NT2/D1 (cell line): ENCODE measurements at regions not wholly inside any gene's neighbourhood (a gene's known extent, or its start where the extent isn't known, plus 50 kb on each side); places are given as distances from the start of the nearest gene placed in this dataset.

Experiments used
- DNase-seq: peaks from one replicate; pipeline ENCODE4 v3.0.0-alpha.2; 2011; ENCODE audit warnings: low read depth, low spot score
- H3K27me3 ChIP-seq: 2 replicates; pipeline ENCODE4 v1.6.0; 2011; ENCODE audit warnings: mild to moderate bottlenecking; ENCODE audit not compliant: insufficient read length, insufficient read depth
- H3K36me3 ChIP-seq: 2 replicates; pipeline ENCODE4 v1.6.1; 2011; ENCODE audit warnings: mild to moderate bottlenecking, low read length, mixed read lengths; ENCODE audit not compliant: insufficient read depth, insufficient read length
- H3K4me1 ChIP-seq: 2 replicates; pipeline ENCODE4 v1.5.1; 2011; ENCODE audit not compliant: insufficient read depth, insufficient read length
- H3K4me3 ChIP-seq: 2 replicates; pipeline ENCODE4 v1.5.1; 2011; ENCODE audit warnings: low read depth; ENCODE audit not compliant: insufficient read length
- H3K9ac ChIP-seq: 2 replicates; pipeline ENCODE4 v1.6.0; 2011; ENCODE audit warnings: low read depth; ENCODE audit not compliant: insufficient read length
- H3K9me3 ChIP-seq: 2 replicates; pipeline ENCODE4 v1.5.1; 2011; ENCODE audit warnings: mild to moderate bottlenecking, low read length; ENCODE audit not compliant: insufficient read depth
- SUZ12 ChIP-seq: IDR thresholded peaks from 2 replicates; pipeline ENCODE4 v1.6.1; 2011; ENCODE audit not compliant: insufficient read length, insufficient read depth; ENCODE audit errors: extremely low read depth
- YY1 ChIP-seq: IDR thresholded peaks from 2 replicates; pipeline ENCODE4 v1.6.1; 2011; ENCODE audit not compliant: insufficient read length, insufficient read depth
- ZNF274 ChIP-seq: IDR thresholded peaks from 2 replicates; pipeline ENCODE4 v1.6.1; 2011; ENCODE audit warnings: mild to moderate bottlenecking, low read depth, low read length

DNA sequence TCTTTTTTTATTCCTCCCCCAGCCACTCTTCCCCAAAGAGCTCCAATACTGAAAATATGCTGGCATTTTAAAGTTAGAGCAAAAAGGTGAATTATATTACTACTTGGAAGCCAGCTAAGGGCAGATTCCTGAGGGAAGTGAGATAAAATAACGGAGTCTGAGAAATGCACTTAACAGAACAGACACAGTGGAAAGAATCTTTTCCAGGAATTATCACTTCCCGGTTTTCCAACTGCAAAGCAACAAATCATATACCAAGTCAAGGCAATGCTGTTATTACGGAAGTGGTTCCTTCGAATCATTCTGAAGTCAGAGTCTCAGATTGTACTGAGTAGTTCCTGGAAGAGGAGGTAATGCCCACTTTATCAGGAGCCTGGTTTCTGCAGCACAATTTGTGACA, 435.0 kb upstream of the SPRED2 start:
- H3K9me3 ChIP-seq, result no peaks in the 10 kb centered on the region
- no peak for TF ChIP-seq SUZ12
- TF ChIP-seq ZNF274, result no peak
- TF ChIP-seq YY1, result no peak
- no peak for DNase-seq
- H3K9ac ChIP-seq, result no peak overlapping the region
- no peaks in the 10 kb centered on the region for H3K27me3 ChIP-seq
- no peak overlapping the region for H3K4me3 ChIP-seq
- H3K36me3 ChIP-seq, result no peaks in the 10 kb centered on the region
- H3K4me1 ChIP-seq, result no peaks in the 10 kb centered on the region

DNA sequence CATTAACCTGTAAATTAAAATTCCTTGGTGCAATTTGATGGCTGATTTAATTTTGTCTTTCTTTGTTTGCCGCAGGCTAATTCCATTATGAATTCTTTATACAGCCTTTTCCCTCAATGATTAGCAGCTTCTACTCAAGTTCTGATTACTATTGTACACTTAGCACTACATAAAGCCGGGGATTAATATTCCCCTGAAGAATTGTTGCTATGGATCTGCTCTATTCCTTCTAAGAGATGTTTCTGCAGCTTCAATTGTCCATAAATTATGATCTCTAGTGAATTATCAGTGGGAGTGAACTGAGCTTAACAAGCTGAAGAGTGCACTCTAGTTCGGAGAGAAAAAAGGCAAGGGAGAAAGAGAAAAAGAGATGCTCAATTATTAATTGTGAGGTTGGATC, 433.7 kb upstream of the SPRED2 start:
- Histone ChIP-seq H3K4me1 (no peaks in the 10 kb centered on the region), H3K4me3 (no peak overlapping the region), H3K36me3 (no peaks in the 10 kb centered on the region), H3K9ac (no peak overlapping the region), H3K27me3 (no peaks in the 10 kb centered on the region), H3K9me3 (no peaks in the 10 kb centered on the region)
- no peak for DNase-seq
- TF ChIP-seq ZNF274 (no peak), YY1 (no peak), SUZ12 (no peak)

DNA sequence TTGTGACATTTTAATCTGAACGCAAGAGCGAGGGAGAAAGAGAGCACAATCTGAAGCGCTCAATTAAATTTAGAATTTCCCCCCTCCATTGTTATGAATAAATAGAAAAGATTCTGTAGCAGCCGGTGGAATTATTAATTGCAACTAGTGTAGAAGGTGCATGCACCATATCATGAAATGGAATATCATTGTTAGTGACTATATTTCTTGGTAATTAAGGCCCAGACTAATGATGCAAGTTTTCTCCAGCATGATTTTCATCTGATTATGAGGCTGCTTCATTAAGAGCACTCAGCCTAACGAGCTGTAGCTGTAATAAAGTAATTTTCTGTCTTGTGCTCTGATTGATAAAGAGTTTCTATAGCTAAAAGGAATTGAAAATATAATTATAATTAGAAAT, 432.2 kb upstream of the SPRED2 start:
- H3K27me3 ChIP-seq, result no peaks in the 10 kb centered on the region
- H3K36me3 ChIP-seq, result no peaks in the 10 kb centered on the region
- H3K9ac ChIP-seq, result no peak overlapping the region
- no peak overlapping the region for H3K4me3 ChIP-seq
- DNase-seq, result no peak
- H3K4me1 ChIP-seq, result no peaks in the 10 kb centered on the region
- TF ChIP-seq ZNF274 (no peak), YY1 (no peak), SUZ12 (no peak)
- no peaks in the 10 kb centered on the region for H3K9me3 ChIP-seq

DNA sequence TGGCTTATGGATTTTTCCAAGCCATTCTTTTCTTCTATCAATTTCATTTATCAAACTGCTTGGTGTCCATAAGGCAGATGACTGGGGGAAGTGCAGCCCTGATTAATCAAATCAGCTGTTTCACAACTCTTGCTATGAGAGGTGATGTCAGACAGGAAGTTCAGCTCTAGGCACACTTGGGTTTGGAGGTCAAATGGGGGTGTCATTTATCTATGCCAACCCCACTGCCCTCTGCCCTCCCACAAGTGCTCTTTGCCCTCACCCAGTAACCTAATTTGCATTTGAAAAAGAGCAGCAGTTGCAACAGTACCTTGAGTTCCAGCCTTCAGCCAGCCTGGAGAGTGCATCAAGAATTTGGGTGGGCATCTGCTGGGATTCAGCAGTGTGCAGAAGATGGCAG, 431.3 kb upstream of the SPRED2 start:
- no peak overlapping the region for H3K9ac ChIP-seq
- DNase-seq, result no peak
- TF ChIP-seq SUZ12, result no peak
- TF ChIP-seq ZNF274, result no peak
- no peak for TF ChIP-seq YY1
- no peaks in the 10 kb centered on the region for H3K27me3 ChIP-seq
- H3K9me3 ChIP-seq, result no peaks in the 10 kb centered on the region
- no peaks in the 10 kb centered on the region for H3K4me1 ChIP-seq
- H3K36me3 ChIP-seq, result no peaks in the 10 kb centered on the region
- H3K4me3 ChIP-seq, result no peak overlapping the region

DNA sequence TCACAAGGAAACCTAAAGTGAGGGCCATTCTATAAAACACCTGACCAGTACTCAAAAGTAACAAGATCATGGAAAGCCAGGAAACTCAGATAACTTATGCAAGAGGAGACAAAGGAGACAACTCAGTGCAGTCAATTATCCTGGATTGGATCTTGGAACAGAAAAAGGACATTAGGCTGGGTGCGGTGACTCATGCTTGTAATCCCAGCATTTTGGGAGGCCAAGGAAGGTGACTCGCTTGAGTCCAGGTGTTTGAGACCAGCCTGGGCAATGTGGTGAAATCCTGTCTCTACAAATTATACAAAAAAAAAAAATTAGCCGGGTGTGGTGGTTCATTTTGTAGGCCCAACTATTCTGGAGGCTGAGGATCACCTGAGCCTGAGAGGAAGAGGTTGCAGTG, 424.5 kb upstream of the SPRED2 start:
- Histone ChIP-seq H3K4me1 (no peaks in the 10 kb centered on the region), H3K9me3 (no peaks in the 10 kb centered on the region), H3K9ac (no peak overlapping the region), H3K4me3 (no peak overlapping the region), H3K27me3 (no peaks in the 10 kb centered on the region), H3K36me3 (no peaks in the 10 kb centered on the region)
- DNase-seq, result no peak
- no peak for TF ChIP-seq SUZ12
- no peak for TF ChIP-seq YY1
- TF ChIP-seq ZNF274, result no peak

DNA sequence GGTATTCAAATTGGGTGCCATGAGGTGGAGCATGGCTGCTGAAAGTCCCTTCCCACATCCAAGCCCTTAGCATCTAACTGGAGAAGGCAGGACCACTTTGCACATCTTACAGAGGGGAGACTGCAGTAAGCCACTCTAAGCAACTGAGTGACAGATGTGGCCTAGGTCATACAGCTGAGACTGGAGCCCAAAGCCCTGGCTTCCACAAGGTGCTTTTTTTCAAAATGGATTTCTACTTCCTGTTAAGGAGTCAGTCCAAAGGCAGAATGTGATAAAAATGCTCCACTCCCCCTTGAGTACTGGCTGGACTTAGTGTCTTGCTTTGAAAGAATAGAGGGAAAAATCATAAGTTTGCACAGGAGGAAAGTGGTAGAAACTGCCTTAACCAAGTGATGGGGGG, 424.0 kb upstream of the SPRED2 start:
- DNase-seq, result no peak
- Histone ChIP-seq H3K4me3 (no peak overlapping the region), H3K36me3 (no peaks in the 10 kb centered on the region), H3K4me1 (no peaks in the 10 kb centered on the region), H3K27me3 (no peaks in the 10 kb centered on the region), H3K9me3 (no peaks in the 10 kb centered on the region), H3K9ac (no peak overlapping the region)
- TF ChIP-seq SUZ12 (no peak), ZNF274 (no peak)

DNA sequence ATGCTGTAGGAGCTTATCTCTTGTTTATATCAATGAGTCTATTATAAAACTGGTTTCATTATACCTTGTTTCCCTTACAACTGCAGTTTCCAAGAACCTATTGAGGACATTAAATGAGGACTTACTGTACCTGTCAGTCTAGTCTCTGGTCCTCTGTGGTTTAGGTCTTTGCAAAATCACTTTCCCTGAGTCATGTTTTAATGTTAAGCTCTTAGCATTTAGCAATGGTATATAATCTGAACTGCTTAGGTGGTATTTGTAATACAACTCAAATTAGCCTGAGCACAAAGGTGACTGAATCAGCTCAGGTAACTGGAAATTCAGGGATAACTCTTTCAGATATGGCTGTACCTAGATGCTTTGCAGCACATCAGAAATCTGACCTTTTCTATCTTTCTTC, 418.3 kb upstream of the SPRED2 start:
- TF ChIP-seq ZNF274 (no peak), YY1 (no peak), SUZ12 (no peak)
- no peak for DNase-seq
- H3K4me1 ChIP-seq, result no peaks in the 10 kb centered on the region

More for the DNA sequence above, 418.3 kb upstream of the SPRED2 start:
- no peaks in the 10 kb centered on the region for H3K9me3 ChIP-seq
- no peak overlapping the region for H3K4me3 ChIP-seq
- no peak overlapping the region for H3K9ac ChIP-seq
- no peaks in the 10 kb centered on the region for H3K36me3 ChIP-seq
- H3K27me3 ChIP-seq, result no peaks in the 10 kb centered on the region
